Endometrium (tissue), 2 donors: ENCODE measurements at regions not wholly inside any gene's neighbourhood (a gene's known extent, or its start where the extent isn't known, plus 50 kb on each side); places are given as distances from the start of the nearest gene placed in this dataset.
"Not testable (repeated sequence)": the region's sequence is repeated elsewhere in the genome, so short reads cannot be mapped to it uniquely, and the experiment has no call there.

Source experiments
- FAIRE-seq: peaks from 2 replicates; lab custom pipeline; 2012; peaks lifted over from hg19 to GRCh38; lab: Jason Lieb, UNC
- donor health status: control.
- donor health status: control.

- FAIRE-seq: no peak
Measured at GRCh38 chrX:55981603-55982002, 250.6 kb upstream of the KLF8 start.

GRCh38 chrX:55996649-55997048 is 235.5 kb upstream of the KLF8 start:
- FAIRE-seq: no peak

- no peak for FAIRE-seq
Measured at GRCh38 chrX:56000174-56000573, 232.0 kb upstream of the KLF8 start.

- FAIRE-seq: no peak
Measured at GRCh38 chrX:56000729-56001128, 231.4 kb upstream of the KLF8 start.

- no peak for FAIRE-seq
Measured at GRCh38 chrX:56025872-56026571, 206.1 kb upstream of the KLF8 start.

GRCh38 chrX:56026815-56027214 is 205.3 kb upstream of the KLF8 start:
- FAIRE-seq: no peak

GRCh38 chrX:56029188-56029587 is 203.0 kb upstream of the KLF8 start:
- no peak for FAIRE-seq

GRCh38 chrX:56029691-56030090 is 202.5 kb upstream of the KLF8 start:
- FAIRE-seq: no peak

- no peak for FAIRE-seq
Measured at GRCh38 chrX:56031409-56031808, 200.7 kb upstream of the KLF8 start.

- no peak for FAIRE-seq
Measured at GRCh38 chrX:56033495-56034180, 198.5 kb upstream of the KLF8 start.

GRCh38 chrX:56052673-56053330 is 179.4 kb upstream of the KLF8 start:
- not testable (repeated sequence) for FAIRE-seq

GRCh38 chrX:56057325-56057724 is 174.8 kb upstream of the KLF8 start:
- FAIRE-seq: no peak

- no peak for FAIRE-seq
Measured at GRCh38 chrX:56066016-56066415, 166.1 kb upstream of the KLF8 start.

- FAIRE-seq: no peak
Measured at GRCh38 chrX:56068274-56068758, 163.8 kb upstream of the KLF8 start.

- FAIRE-seq: no peak
Measured at GRCh38 chrX:56069299-56069931, 162.7 kb upstream of the KLF8 start.

- FAIRE-seq: no peak
Measured at GRCh38 chrX:56089376-56089775, 142.8 kb upstream of the KLF8 start.

GRCh38 chrX:56099271-56099670 is 132.9 kb upstream of the KLF8 start:
- no peak for FAIRE-seq

- no peak for FAIRE-seq
Measured at GRCh38 chrX:56107320-56107719, 124.8 kb upstream of the KLF8 start.

- no peak for FAIRE-seq
Measured at GRCh38 chrX:56113785-56114436, 118.2 kb upstream of the KLF8 start.

- no peak for FAIRE-seq
Measured at GRCh38 chrX:56114437-56114787, 117.7 kb upstream of the KLF8 start.

GRCh38 chrX:56120242-56120641 is 111.9 kb upstream of the KLF8 start:
- FAIRE-seq: no peak

- FAIRE-seq: no peak
Measured at GRCh38 chrX:56125946-56126345, 106.2 kb upstream of the KLF8 start.
